ENCODE measurements at regions not wholly inside any gene's neighbourhood (a gene's known extent, or its start where the extent isn't known, plus 50 kb on each side); places are given as distances from the start of the nearest gene placed in this dataset.

- FAIRE-seq = no peak
Measured at GRCh38 chr18:50492097-50492496, 67.8 kb upstream of the MAPK4 start.

- no peak for FAIRE-seq
Measured at GRCh38 chr18:50494569-50494968, 65.3 kb upstream of the MAPK4 start.

- FAIRE-seq = no peak
Measured at GRCh38 chr18:50506362-50506761, 53.5 kb upstream of the MAPK4 start.

- FAIRE-seq = no peak
Measured at GRCh38 chr18:50507120-50507590, 52.7 kb upstream of the MAPK4 start.

GRCh38 chr18:50508228-50508627, 51.7 kb upstream of the MAPK4 start:
- no peak for FAIRE-seq

GRCh38 chr18:50509012-50509411, 50.9 kb upstream of the MAPK4 start:
- no peak for FAIRE-seq
